Neuronal stem cell (in vitro differentiated cells): ENCODE measurements at regions not wholly inside any gene's neighbourhood (a gene's known extent, or its start where the extent isn't known, plus 50 kb on each side); places are given as distances from the start of the nearest gene placed in this dataset.

Source experiments
- DNase-seq: peaks from one replicate; pipeline ENCODE4 v3.0.0-alpha.2; 2013; ENCODE audit warnings: low spot score
- H2AFZ ChIP-seq: one replicate; pipeline ENCODE4 v1.6.1; 2013; ENCODE audit warnings: mild to moderate bottlenecking, low read length, inconsistent platforms
- H2AK5ac ChIP-seq: 2 replicates; pipeline ENCODE4 v1.6.1; 2013; ENCODE audit warnings: low read depth, mild to moderate bottlenecking, inconsistent platforms, low read length, moderate library complexity, mixed read lengths
- H2BK120ac ChIP-seq: 2 replicates; pipeline ENCODE4 v1.6.1; 2013; ENCODE audit warnings: low read depth, mild to moderate bottlenecking, inconsistent platforms, low read length, moderate library complexity, mixed read lengths
- H2BK12ac ChIP-seq: one replicate; pipeline ENCODE4 v1.6.1; 2013; ENCODE audit warnings: low read length, inconsistent platforms
- H2BK15ac ChIP-seq: 2 replicates; pipeline ENCODE4 v1.6.1; 2013; ENCODE audit warnings: mild to moderate bottlenecking, low read length, inconsistent platforms, mixed read lengths
- H2BK5ac ChIP-seq: one replicate; pipeline ENCODE4 v1.6.1; 2013; ENCODE audit warnings: inconsistent platforms, mild to moderate bottlenecking, low read length, moderate library complexity
- H3K14ac ChIP-seq: one replicate; pipeline ENCODE4 v1.6.1; 2013; ENCODE audit warnings: low read length, inconsistent platforms
- H3K18ac ChIP-seq: 2 replicates; pipeline ENCODE4 v1.6.1; 2013; ENCODE audit warnings: low read length, inconsistent platforms
- H3K23ac ChIP-seq: 2 replicates; pipeline ENCODE4 v1.6.1; 2013; ENCODE audit warnings: low read depth, mild to moderate bottlenecking, mixed read lengths, low read length, inconsistent platforms; ENCODE audit not compliant: poor library complexity
- H3K27ac ChIP-seq: replicated peaks from 3 replicates; pipeline ENCODE4 v1.5.1; 2013; ENCODE audit warnings: low read length, inconsistent platforms
- H3K27me3 ChIP-seq, 3 experiments: 2 replicates each; pipeline ENCODE4 v1.6.1; 2013; ENCODE audit warnings: low read length in 3 of 3, mild to moderate bottlenecking in 2 of 3, inconsistent platforms in 1 of 3, low read depth in 1 of 3, mixed read lengths in 1 of 3, moderate library complexity in 1 of 3; ENCODE audit not compliant: control insufficient read depth in 3 of 3, insufficient read depth in 3 of 3
- H3K36me3 ChIP-seq, 2 donors: replicated peaks in 1 of 2; 2 replicates each; pipeline ENCODE4 v1.6.1; 2013; ENCODE audit warnings: low read length in 2 of 2; ENCODE audit not compliant: control insufficient read depth in 2 of 2, insufficient read depth in 2 of 2
- H3K4ac ChIP-seq: 2 replicates; pipeline ENCODE4 v1.6.1; 2013; ENCODE audit warnings: inconsistent platforms, mild to moderate bottlenecking, low read length, moderate library complexity
- H3K4me1 ChIP-seq, 2 donors: 1 replicate in 1 of 2; 2 replicates in 1 of 2; pipeline ENCODE4 v1.6.1; 2013; ENCODE audit warnings: low read length in 2 of 2, low read depth in 1 of 2; ENCODE audit not compliant: control insufficient read depth in 2 of 2, insufficient read depth in 1 of 2
- H3K4me2 ChIP-seq: one replicate; pipeline ENCODE4 v1.6.1; 2013; ENCODE audit warnings: mild to moderate bottlenecking, low read length, inconsistent platforms; ENCODE audit not compliant: insufficient read depth, poor library complexity, severe bottlenecking
- H3K4me3 ChIP-seq, 2 donors: 2 replicates each; pipeline ENCODE4 v1.5.1; 2013; ENCODE audit warnings: low read length in 2 of 2, mild to moderate bottlenecking in 2 of 2, inconsistent platforms in 1 of 2, moderate library complexity in 1 of 2
- H3K79me1 ChIP-seq: one replicate; pipeline ENCODE4 v1.6.1; 2013; ENCODE audit warnings: low read depth, mild to moderate bottlenecking, inconsistent platforms, low read length, moderate library complexity
- H3K9ac ChIP-seq: one replicate; pipeline ENCODE4 v1.6.1; 2013; ENCODE audit warnings: mild to moderate bottlenecking, low read depth, low read length, inconsistent platforms; ENCODE audit not compliant: poor library complexity
- H3K9me3 ChIP-seq, 2 donors: replicated peaks in 1 of 2; 2 replicates each; pipeline versions ENCODE3 to v1.6.1; 2013; ENCODE audit warnings: low read length in 2 of 2, mild to moderate bottlenecking in 2 of 2, inconsistent platforms in 1 of 2, low read depth in 1 of 2, mixed read lengths in 1 of 2, moderate library complexity in 1 of 2; ENCODE audit not compliant: control insufficient read depth in 2 of 2, insufficient read depth in 1 of 2
- H4K8ac ChIP-seq: one replicate; pipeline ENCODE4 v1.6.1; 2013; ENCODE audit warnings: low read depth, mild to moderate bottlenecking, inconsistent platforms, low read length, moderate library complexity
- H4K91ac ChIP-seq: one replicate; pipeline ENCODE4 v1.6.1; 2013; ENCODE audit warnings: low read length, low read depth, mild to moderate bottlenecking, inconsistent platforms; ENCODE audit not compliant: poor library complexity
- WGBS, 2 donors: extraction: QIAGEN DNeasy Blood & Tissue Kit; methylation state at CpG; one replicate each; pipeline ENCODE4 v1.1.7; 2013; ENCODE audit warnings: missing lambda C conversion rate in 2 of 2, mixed read lengths in 1 of 2; ENCODE audit not compliant: insufficient read length in 2 of 2, insufficient replicate concordance in 1 of 2; ENCODE audit errors: extremely low coverage in 2 of 2; 5-methylcytosine and 5-hydroxymethylcytosine counted together

- Histone ChIP-seq H2AK5ac (no peak overlapping the region), H3K14ac (no peak overlapping the region), H3K4ac (no peak overlapping the region), H3K27me3 (no peaks in the 10 kb centered on the region), H4K91ac (no peak overlapping the region), H3K9ac (no peak overlapping the region), H2BK120ac (no peak overlapping the region), H3K9me3 (no peaks in the 10 kb centered on the region), H3K27ac (no peak overlapping the region), H4K8ac (no peak overlapping the region), H2BK5ac (no peak overlapping the region), H3K4me2 (no peak overlapping the region), H3K4me1 (no peaks in the 10 kb centered on the region), H3K23ac (no peak overlapping the region), H2AFZ (no peak overlapping the region), H2BK15ac (no peak overlapping the region), H2BK12ac (no peak overlapping the region), H3K18ac (no peak overlapping the region), H3K4me3 (no peak overlapping the region), H3K36me3 (no peaks in the 10 kb centered on the region), H3K79me1 (no peaks in the 10 kb centered on the region)
- no peak for DNase-seq
These were observed 168.7 kb downstream of the GALC start for GRCh38 chr14:87824266-87824665.

DNA sequence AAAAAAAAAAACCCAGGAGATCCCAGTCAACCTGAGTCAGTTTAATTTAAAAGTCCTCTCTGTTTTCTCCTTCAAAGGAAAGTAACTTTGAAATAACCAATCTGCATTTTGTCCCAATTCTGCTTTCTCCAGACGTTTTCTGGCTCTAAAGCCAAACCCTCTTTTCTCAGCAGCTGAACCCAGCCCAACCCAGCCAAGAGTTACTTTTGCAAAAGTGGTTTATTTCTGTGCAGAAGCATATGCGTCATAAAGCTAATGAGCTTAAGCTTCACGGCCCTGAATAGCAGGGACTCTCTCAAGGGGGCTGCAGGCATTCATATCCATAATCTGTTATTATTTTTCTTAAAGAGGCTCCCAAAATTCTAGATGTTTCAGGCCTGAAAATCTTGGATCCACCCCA is 176.6 kb downstream of the GALC start:
- no peaks in the 10 kb centered on the region for H3K9me3 ChIP-seq
- no peak overlapping the region for H2BK5ac ChIP-seq
- H3K27ac ChIP-seq, result no peak overlapping the region
- H3K9ac ChIP-seq, result no peak overlapping the region
- H2AFZ ChIP-seq, result no peak overlapping the region
- no peak for DNase-seq
- no peak overlapping the region for H4K8ac ChIP-seq
- no peak overlapping the region for H3K23ac ChIP-seq
- no peak overlapping the region for H3K4ac ChIP-seq
- H4K91ac ChIP-seq, result no peak overlapping the region
- no peak overlapping the region for H3K14ac ChIP-seq
- H2BK12ac ChIP-seq, result no peak overlapping the region
- no CpG with 5 or more reads among the region's 3 CpGs for WGBS, 2 donors
- H2AK5ac ChIP-seq, result no peak overlapping the region
- H3K36me3 ChIP-seq, result no peaks in the 10 kb centered on the region
- H3K27me3 ChIP-seq, result no peaks in the 10 kb centered on the region
- no peak overlapping the region for H2BK120ac ChIP-seq
- no peak overlapping the region for H3K4me2 ChIP-seq
- H3K4me1 ChIP-seq, result no peaks in the 10 kb centered on the region
- no peak overlapping the region for H2BK15ac ChIP-seq
- no peak overlapping the region for H3K18ac ChIP-seq
- no peaks in the 10 kb centered on the region for H3K79me1 ChIP-seq
- no peak overlapping the region for H3K4me3 ChIP-seq

- H2BK5ac ChIP-seq, result no peak overlapping the region
- no peak overlapping the region for H2AK5ac ChIP-seq
- no peak overlapping the region for H3K4me2 ChIP-seq
- no peak overlapping the region for H4K91ac ChIP-seq
- no peak overlapping the region for H3K4ac ChIP-seq
- no peak overlapping the region for H3K23ac ChIP-seq
- no peak overlapping the region for H3K4me3 ChIP-seq
- no peak overlapping the region for H4K8ac ChIP-seq
- no peaks in the 10 kb centered on the region for H3K79me1 ChIP-seq
- H3K27me3 ChIP-seq, result no peaks in the 10 kb centered on the region
- H3K4me1 ChIP-seq, result no peaks in the 10 kb centered on the region
- DNase-seq, result no peak
- H2AFZ ChIP-seq, result no peak overlapping the region
- no peak overlapping the region for H2BK120ac ChIP-seq
- no peak overlapping the region for H3K27ac ChIP-seq
- no peak overlapping the region for H3K18ac ChIP-seq
- no peak overlapping the region for H3K9ac ChIP-seq
- no peak overlapping the region for H2BK12ac ChIP-seq
- H3K36me3 ChIP-seq, result no peaks in the 10 kb centered on the region
- WGBS, 2 donors, result no CpG with 5 or more reads among the region's 9 CpGs
- peaks cover 0 to 2% of the 10 kb centered on the region in 2 donors for H3K9me3 ChIP-seq
- no peak overlapping the region for H3K14ac ChIP-seq
- H2BK15ac ChIP-seq, result peak overlapping the region; percentile 6
These were observed 177.9 kb downstream of the GALC start for GRCh38 chr14:87815121-87815520.

- H4K91ac ChIP-seq, result no peak overlapping the region
- no peaks in the 10 kb centered on the region for H3K27me3 ChIP-seq
- no CpG with 5 or more reads among the region's 4 CpGs for WGBS, 2 donors
- H2BK12ac ChIP-seq, result no peak overlapping the region
- H3K9me3 ChIP-seq, result peaks cover 0 to 2% of the 10 kb centered on the region in 2 donors
- H2BK5ac ChIP-seq, result no peak overlapping the region
- no peak overlapping the region for H3K9ac ChIP-seq
- H3K23ac ChIP-seq, result no peak overlapping the region
- no peak overlapping the region for H3K14ac ChIP-seq
- no peak overlapping the region for H2BK15ac ChIP-seq
- DNase-seq, result no peak
- H3K4me2 ChIP-seq, result no peak overlapping the region
- H2BK120ac ChIP-seq, result no peak overlapping the region
- H3K27ac ChIP-seq, result no peak overlapping the region
- no peaks in the 10 kb centered on the region for H3K4me1 ChIP-seq
- H3K4ac ChIP-seq, result no peak overlapping the region
- no peak overlapping the region for H4K8ac ChIP-seq
- H2AFZ ChIP-seq, result no peak overlapping the region
- H3K18ac ChIP-seq, result no peak overlapping the region
- H3K79me1 ChIP-seq, result no peaks in the 10 kb centered on the region
- H2AK5ac ChIP-seq, result no peak overlapping the region
- no peaks in the 10 kb centered on the region for H3K36me3 ChIP-seq
- no peak overlapping the region for H3K4me3 ChIP-seq
These were observed 179.3 kb downstream of the GALC start for GRCh38 chr14:87813686-87814085.
